Brain microvascular endothelial cell (primary cell): ENCODE measurements at regions not wholly inside any gene's neighbourhood (a gene's known extent, or its start where the extent isn't known, plus 50 kb on each side); places are given as distances from the start of the nearest gene placed in this dataset.

ENCODE experiments used
- DNase-seq: peaks from one replicate; pipeline ENCODE4 v3.0.0-alpha.2; 2020
- H3K27ac ChIP-seq: fragments of 250-450 bp; sonication (Bioruptor Pico); 2 replicates; pipeline ENCODE4 v1.5.1; 2020; ENCODE audit warnings: mild to moderate bottlenecking, moderate library complexity
- H3K27me3 ChIP-seq: fragments of 250-450 bp; sonication (Bioruptor Pico); replicated peaks from 2 replicates; pipeline ENCODE4 v1.5.1; 2020; ENCODE audit warnings: mild to moderate bottlenecking
- H3K36me3 ChIP-seq: fragments of 250-450 bp; sonication (Bioruptor Pico); replicated peaks from 2 replicates; pipeline ENCODE4 v1.5.1; 2020; ENCODE audit warnings: mild to moderate bottlenecking
- H3K4me3 ChIP-seq: 2 replicates; pipeline ENCODE4 v1.5.1; 2011; ENCODE audit warnings: low read depth, mild to moderate bottlenecking, control low read depth, low read length, moderate library complexity
- CTCF ChIP-seq: IDR thresholded peaks from 2 replicates; pipeline ENCODE4 v1.5.1; 2011; ENCODE audit warnings: low read depth, mild to moderate bottlenecking, moderate library complexity, low read length, control low read depth, inconsistent platforms; ENCODE audit errors: missing control alignments
- in situ Hi-C: cut with HindIII; loops from 2 replicates; pipeline ENCODE4 v1.10.0; 2017; ENCODE audit warnings: low sequenced_read_pairs, low pct_ligation_motif_present

DNA sequence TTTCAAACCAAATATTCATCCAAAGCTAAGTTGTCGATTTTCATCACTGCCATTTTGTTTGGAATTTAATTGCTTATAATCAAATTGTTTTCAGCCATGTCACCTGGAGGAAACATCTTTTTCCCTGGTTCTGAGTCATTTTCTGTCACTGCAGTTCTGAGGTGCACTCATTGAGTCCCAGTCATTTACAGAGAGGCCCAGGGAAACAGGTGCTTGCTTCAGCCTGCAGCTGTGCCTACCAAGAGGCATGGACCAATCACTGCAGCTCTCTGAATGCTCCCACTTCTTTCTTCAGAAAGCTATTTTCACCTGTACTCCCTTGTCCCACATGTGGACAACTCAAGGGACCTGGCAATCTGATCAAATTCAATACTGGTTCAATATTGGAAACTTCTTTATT, 308.1 kb downstream of the COG6 start:
- in situ Hi-C loops: no loop called here
- H3K27ac ChIP-seq: no peak overlapping the region
- no peak for DNase-seq
- no peak for TF ChIP-seq CTCF
- no peaks in the 10 kb centered on the region for H3K36me3 ChIP-seq
- no peak overlapping the region for H3K4me3 ChIP-seq
- no peaks in the 10 kb centered on the region for H3K27me3 ChIP-seq

DNA sequence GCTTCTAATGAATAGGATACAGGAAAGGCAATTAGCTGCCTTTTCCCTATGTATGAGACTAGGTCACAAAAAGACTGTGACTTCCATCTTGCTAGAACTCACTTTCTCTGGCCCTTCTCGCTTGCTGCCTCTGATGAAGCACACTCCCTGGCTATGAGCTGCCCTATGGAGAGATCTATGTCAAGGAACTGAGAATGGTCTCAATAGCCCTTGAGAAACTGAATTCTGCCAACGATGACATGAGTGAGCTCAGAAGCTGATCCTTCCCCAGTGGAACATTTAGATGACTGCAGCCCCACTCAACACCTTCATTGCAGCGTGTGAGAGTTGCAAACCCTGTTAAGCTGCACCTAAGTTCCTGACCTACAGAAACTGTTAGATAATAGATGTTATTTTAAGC, 309.8 kb downstream of the COG6 start:
- no peaks in the 10 kb centered on the region for H3K27me3 ChIP-seq
- H3K27ac ChIP-seq: no peak overlapping the region
- H3K36me3 ChIP-seq: no peaks in the 10 kb centered on the region
- DNase-seq: no peak
- no peak overlapping the region for H3K4me3 ChIP-seq
- in situ Hi-C loops: no loop called here
- TF ChIP-seq CTCF: no peak

DNA sequence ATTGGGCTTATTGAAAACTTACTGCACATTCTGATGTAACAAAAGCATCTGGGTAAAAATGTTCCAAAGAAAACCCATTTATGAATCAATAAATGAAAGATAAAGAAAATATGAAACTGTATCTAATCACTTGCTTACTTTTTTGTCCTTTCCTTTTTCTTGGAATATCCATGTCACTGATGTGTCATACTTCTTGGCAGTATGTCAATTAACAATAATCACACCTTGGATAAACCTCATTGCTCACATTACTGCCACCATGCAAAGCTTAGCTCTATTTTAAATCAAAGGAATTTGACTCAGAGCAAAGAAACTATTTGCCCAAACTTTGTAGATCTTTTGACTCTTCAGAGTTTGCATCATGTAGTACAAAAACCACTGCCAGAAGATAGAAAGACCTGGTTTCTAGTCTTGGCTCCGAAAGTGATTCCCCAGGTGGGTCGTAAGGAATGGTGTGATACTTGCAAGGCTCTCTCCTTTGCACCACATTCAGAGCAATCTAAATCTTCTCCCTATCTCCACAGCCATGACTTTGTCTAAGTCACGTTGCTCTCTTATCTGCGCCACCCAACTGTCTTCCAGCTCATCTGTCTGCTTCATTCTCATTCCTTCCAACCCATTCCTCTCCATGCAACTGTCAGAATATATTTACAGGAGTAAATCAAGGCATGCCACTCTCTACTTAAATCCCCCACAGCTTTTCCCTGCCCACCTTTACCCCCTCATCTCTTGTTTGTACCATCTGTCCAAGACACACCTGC, 311.9 kb downstream of the COG6 start:
- no peak for DNase-seq
- Histone ChIP-seq H3K36me3 (no peaks in the 10 kb centered on the region), H3K27me3 (no peaks in the 10 kb centered on the region), H3K4me3 (no peak overlapping the region), H3K27ac (no peak overlapping the region)
- in situ Hi-C loops: no loop called here
- TF ChIP-seq CTCF: no peak

DNA sequence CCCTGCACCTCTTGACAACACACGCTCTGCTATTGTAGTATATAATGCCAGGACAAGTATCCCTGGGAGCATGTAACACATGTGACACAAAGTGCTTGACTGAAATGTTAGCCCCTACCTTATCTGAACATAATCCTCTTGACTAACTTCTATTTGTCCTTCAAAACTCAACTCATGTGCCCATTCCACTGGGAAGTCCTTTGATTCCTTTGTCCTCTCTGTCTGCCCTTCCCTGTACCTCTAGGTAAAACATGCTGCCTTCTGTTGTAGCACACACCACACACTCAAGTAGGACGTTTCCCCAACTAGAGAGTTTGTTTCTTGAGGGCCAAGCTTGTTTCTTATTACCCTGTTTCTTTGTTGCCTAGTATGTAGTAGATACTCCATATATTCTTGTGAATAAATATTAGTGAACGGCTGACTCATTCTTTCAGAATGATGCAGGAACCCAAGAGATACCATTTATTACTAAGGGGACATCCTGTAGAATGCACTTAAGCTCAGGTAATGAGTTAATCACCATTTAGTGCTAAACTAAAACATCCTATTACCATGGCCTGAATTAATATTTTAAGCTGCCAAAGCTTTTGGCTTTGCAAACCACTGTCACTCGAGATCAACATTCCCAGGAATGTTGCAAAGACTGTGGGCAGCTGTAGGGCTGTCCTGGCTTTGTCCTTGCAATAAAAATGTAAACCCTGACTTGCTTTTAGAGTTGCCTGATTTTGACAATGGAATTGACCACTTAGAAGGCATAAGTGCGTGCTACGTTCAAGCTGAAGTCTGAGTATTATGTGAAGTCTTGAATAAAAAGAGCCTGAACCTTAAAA, 313.4 kb downstream of the COG6 start:
- H3K27ac ChIP-seq: no peak overlapping the region
- no peaks in the 10 kb centered on the region for H3K36me3 ChIP-seq
- no peaks in the 10 kb centered on the region for H3K27me3 ChIP-seq
- TF ChIP-seq CTCF: no peak
- H3K4me3 ChIP-seq: no peak overlapping the region
- no peak for DNase-seq
- in situ Hi-C loops: no loop called here

DNA sequence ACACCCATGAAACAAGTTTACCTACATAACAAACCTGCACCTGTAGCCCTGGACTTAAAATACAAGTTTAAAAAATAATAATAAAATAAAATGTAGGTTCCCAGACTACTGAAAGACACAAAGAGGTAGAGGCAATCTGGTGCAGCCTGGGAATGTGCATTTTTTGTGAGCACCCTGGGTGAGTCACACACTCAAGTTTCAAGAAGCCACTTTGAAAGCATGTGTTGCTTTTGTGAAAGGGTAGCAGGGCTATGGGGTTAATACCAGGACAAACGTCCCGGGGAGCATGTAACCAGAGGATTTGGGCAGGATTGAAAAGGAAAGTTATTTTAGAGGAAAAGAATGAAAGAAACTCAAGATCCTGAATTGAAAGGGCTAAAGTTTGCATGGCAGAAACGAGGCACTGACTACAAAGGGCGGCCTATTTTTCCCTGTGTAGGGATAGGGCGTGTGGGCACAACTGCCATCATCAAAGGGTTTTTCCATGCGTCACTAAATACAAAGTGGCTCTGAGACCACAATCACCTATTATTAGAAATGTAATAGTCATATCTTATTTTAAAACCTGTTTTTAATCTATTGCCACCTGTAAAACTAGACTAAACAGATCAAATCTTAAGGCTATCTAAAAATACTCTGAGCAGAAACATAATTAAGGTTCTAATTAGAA, 314.9 kb downstream of the COG6 start:
- no peaks in the 10 kb centered on the region for H3K36me3 ChIP-seq
- no peak overlapping the region for H3K4me3 ChIP-seq
- in situ Hi-C loops: no loop called here
- TF ChIP-seq CTCF: no peak
- DNase-seq: no peak
- no peak overlapping the region for H3K27ac ChIP-seq
- no peaks in the 10 kb centered on the region for H3K27me3 ChIP-seq
